Medulla oblongata (tissue), 1 donor: ENCODE measurements at regions not wholly inside any gene's neighbourhood (a gene's known extent, or its start where the extent isn't known, plus 50 kb on each side); places are given as distances from the start of the nearest gene placed in this dataset.
"Not testable (repeated sequence)": the region's sequence is repeated elsewhere in the genome, so short reads cannot be mapped to it uniquely, and the experiment has no call there.

Source experiments
- DNase-seq: peaks from one replicate; pipeline ENCODE4 v3.0.0-alpha.2; 2015; ENCODE audit errors: extremely low spot score

DNA sequence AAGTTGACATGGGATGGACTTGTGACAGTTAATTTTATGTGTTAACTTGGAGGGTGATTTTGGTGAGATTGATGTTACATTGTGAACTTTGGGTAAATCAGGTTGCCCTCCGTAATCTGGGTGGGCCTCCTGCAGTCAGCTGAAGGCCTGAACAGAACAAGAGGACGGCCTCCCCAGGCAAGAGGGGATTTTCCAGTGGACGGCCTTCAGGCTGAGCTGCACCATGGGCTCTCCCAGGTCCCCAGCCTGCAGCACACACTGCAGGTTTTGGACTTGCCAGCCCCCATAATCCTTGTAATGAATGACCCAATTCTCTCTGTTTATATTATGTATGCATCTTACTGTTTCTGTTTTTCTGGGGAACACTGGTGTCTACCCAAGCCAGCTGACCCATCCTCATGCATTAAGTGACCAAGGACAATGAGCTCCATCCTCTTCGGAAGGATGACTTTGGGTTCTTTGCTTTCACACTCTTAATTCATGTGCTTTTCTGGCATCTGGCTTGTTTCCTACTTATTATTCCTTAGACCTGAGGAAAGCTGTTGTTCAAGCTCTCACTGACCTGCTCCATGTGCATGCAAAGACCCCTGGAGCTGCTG, 64.2 kb downstream of the DACT2 start:
- DNase-seq = no peak

DNA sequence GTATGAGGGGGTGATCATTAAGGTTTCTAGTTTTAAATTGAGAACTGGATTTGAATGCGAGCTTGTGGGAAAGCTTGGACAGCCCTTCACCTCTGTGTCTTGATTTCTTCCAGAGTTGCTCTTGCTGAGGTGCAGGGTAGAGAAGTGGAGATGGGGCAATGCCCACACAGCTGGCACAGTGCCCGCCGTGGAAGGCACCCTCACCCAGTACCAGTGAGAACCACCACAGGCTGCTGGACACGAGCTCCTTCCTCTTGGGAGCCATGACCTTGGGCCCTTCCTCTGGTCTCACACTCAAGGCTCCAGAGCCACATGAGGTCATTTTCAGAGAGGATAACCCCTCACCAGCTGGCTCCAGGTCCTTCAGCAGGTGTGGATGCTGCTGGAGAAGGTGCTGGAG, 67.3 kb downstream of the DACT2 start:
- DNase-seq = no peak

DNA sequence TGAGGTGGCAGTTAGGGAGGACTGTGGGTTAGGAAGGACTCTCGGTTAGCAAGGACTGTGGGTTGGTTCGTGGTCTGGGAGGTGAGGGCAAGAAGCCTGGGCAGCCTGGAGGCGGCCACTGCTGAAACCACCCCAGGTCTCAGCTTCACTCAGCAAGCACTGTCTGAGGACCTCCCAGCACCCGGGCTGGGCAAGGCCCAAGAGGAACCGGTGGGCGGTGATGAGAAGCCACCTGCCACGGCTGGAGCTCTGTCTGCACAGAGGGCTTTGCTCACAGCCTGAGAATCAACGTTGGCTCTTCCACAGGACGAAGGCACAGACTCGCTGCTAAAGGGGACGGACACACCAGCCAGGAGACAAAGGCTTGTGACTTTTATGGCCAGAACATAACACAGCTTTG, 69.3 kb downstream of the DACT2 start:
- DNase-seq = no peak

DNA sequence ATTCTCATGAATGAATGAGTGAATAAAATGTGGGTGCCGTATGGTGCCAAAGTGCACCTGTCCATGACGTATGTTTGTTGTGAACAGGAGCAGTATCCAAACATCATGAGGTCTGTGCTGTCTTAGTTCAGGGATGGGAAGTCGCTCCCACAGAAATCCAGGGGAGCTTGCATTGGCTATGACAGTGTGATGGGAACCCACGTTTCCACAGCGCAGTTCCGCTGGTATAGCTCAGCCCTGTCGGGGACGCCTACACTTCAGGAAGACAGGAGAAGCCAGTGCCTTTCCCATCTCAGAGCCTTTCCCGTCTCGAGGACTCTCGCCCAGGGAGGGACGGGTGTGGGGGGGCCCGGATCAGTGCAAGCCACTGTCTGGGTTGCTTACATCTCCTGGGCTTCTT, 69.8 kb downstream of the DACT2 start:
- no peak for DNase-seq

DNA sequence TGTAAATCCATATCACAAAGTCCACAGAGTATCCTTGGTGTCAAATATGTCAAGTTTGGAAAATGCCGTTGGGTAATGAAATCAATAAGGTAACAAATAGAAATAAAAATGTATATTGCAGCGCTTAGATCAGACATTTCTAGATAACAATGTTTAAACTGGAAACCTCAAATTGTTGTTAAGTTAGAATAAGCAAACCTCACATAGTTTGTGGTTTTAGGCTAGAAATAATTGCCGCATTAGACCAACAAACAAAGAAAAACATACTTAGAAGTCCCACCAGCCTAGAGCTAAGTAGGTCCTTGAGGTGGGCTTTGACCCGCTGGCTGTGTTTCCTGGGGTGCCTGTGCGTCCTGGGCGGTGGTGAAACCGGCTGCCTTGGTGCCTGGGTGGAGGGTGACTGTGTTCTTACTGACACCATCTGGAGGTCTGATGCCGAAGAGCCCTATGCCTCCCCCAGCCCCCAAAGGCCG, 71.4 kb downstream of the DACT2 start:
- DNase-seq = no peak

DNA sequence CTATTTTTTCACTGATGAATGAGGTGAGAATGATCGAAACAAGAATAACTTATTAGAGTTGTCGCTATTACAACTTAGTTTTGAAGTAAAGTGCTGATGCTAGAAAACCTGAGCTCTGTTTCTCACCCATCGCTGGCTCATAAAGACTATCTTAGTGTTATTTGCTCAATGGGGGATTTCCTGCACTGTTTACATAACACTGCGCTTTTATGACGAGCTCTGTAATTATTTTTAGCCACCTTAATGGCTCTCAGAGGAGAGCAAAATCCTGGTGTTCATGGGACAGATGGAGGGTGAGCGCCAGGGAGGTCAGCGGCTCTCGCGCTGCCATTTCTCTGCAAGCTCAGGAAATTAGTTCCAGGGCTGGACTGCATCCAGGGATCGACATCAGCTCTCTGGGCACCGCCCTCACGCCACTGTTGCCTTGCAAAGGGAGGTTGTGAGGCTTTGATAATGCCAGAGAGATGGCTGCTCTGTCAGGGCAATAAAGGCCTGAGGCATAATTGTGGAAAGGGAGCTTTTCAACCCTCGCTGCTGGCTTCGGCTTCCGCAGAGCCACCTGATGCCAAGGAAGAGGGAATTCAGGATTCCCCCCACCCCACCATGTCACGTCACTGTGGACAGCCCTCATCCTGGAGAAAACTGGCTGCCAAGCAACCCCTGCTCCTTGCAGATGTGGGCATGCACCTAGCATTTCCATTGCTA, 72.0 kb downstream of the DACT2 start:
- DNase-seq = peak; percentile 33

DNA sequence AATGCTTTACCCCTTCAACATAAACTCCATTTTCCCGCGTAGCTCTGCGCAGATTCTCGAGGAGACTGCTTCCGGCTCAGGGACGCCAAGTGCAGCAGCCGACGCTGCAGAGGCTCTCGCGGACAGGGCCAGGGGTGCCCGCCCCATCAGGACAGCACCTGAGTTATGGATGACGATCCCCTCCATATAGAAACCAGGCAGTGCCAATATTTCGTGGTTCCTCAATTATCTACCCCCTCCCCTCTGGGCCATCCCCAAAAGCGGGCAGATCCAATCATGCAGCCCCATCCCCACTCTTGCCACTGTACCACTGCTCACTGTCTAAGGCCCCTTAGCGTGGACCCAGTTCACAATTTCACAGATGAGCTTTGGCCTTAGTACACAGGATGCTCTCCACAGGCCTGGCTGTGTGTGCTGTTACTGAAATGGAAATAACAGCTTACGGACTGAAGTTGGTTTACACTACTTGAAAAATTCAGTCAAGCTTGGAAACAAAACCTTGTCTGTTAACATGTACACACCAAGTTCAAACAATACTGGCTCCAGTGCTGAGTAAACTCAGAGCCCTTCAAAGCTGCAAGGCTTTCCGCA, 74.5 kb downstream of the DACT2 start:
- DNase-seq = peak; percentile 16

DNA sequence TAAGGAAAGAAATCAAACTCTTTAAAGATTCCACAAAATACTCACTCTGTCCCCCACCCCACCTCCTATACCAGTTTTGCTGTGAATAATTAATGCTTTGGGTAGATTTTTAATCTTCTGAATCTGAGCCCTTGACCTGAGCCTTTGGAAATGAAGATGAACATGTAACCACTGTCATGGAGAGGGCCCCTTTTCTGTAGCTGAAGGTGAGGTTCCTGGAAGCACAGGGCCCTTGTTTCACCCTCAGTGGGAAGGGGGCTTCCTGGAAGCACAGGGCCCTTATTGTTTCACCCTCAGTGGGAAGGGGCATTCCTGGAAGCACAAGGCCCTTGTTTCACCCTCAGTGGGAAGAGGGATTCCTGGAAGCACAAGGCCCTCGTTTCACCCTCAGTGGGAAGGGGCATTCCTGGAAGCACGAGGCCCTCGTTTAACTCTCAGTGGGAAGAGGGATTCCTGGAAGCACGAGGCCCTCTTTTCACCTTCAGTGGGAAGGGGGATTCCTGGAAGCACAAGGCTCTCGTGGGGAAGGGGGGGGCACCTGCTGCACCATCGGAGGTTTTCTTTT, 75.7 kb downstream of the DACT2 start:
- DNase-seq = no peak

DNA sequence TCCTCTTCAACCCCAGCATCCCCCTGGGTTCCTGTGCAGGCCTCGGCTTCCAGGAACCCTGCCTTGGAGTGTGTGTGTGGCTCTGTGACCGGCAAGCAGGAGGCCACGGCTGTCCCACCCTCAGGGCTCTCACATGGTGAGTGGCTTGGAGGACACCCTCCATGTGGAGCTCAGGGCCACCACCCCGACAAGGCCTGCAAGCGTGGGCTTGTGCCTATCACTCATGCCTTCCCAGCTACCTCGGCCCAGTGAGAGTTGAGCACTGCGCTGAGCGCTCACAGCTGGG, 76.7 kb downstream of the DACT2 start:
- no peak for DNase-seq

DNA sequence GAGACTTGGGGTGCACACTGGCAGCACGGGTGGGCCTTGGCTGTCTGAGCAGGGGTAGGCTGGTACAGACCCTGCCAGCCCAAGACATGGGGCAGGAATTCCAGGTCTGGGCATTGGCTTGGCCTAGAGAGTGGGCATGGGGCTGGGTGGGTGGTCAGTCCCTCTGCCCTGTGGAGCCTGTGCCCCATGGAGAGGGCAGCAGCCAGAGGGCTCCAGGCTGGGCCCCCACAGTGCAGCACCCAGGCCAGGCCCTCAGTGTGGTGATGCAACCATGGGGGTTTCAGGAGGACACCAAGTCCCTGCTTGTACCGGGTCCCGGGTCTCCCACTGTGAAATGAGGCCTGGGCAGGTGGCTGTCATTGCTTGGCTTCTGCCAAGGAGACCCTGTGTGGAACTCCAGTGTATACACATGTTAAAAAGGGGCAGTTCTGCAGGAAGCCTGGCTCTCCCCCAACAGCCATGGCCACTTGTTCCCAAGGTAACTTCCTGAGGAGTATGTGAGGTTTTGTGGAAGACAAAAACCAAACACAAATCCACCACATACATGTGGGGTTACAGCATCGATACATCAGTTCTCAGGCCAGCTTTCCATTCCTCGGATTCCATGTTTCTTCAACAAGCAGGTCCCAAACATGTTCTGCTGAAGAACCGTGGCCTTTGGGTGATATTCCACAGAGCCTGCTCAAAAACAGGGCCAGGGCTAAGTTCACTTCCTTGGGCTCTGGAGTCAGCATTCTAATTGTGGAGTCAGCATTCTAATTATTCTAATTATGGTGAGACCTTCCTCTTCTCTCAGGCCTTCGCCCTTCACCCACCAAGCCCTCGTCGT, 77.3 kb downstream of the DACT2 start:
- DNase-seq = no peak

DNA sequence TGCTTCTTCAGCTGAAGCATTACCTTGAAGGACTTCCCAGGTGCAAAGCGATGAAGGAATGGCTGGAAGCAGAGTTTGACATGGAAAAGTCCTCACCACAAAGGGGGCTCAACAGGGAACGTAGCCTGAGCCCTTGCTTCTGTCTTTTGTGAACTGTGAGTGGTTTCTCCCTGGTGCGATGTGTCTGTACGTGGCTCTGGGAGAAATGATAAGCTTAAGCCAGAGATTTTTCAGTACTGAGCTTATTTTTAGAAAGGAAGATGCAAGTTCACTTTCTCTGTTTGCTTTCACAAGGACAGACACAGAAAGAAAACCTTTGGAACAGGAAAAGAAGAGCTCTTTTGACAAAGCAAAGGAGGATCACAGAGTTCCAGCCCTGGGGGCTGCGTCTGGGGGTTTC, 79.4 kb downstream of the DACT2 start:
- no peak for DNase-seq

DNA sequence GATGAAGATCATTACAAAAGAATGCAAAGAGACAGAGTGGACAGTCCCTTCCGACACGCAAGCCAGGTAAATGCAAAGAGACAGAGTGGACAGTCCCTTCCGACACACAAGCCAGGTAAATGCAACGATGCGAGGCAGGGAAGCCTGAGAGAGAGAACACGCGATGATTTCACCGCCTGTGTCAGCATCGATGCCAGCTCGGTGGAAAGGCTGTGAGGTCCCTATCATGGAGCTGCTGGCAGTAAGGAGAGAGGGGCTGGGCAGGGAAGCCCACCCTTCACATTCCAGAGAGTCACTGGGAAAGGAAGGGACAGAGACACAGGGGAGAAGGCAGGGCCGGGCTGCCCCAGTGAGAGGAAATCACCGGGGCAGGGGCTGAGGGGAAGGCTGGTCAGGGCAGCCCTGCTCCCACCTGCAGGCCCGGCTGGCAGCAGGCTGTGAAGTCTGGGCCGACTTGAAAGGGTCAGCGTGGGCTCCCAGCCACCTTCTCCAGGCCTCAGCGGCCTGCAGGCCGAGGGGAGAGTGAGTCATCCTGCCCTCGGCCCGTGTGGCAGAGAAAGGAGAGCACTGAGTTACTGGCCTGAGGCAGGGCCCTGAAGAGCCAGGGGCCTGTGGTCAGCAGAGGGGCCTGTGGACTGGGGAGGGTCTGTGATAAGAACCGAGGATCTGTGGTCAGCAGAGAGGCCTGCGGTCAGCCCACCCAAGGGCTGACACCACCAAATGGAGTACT, 80.4 kb downstream of the DACT2 start:
- no peak for DNase-seq

DNA sequence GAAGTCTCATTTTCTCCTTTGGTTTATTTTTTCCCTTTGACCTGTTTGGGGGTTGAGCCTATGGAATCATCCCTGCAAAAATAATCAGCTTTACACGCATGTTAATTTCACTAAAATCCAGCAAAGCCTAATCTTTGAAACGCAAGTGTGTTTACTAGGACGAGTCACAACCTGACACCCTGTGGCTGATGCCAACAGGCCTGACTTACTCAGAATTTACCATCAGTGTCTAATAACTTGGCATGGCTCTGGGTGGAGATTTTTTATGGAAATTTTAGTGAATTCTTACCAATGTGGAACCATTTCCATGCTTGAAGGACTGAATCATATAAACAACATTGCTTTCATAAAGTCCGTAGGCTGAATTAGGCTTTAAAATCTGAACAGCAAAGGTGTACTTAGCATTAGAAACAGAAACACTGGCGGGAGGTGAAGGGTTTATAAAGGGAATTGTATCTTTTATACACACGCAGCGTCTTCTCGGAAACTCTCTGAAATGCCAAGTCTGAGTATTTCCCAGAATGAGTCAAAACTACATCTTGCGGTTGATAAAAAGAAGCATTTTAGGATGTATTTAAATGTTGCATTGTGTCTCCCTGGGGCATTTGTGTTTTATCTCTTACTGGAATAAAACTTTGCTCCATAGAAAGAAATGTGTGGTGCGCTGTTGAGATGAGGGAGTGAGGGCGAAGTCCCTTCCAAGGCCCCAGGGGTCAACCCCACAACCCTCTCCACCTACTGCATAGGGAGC, 81.2 kb downstream of the DACT2 start:
- no peak for DNase-seq

DNA sequence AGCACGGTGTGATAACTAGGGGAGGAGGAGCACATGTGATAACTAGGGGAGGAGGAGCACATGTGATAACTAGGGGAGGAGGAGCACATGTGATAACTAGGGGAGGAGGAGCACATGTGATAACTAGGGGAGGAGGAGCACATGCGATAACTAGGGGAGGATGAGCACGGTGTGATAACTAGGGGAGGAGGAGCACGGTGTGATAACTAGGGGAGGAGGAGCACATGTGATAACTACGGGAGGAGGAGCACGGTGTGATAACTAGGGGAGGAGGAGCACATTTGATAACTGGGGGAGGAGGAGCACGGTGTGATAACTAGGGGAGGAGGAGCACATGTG, 85.7 kb downstream of the DACT2 start:
- DNase-seq = not testable (repeated sequence)

DNA sequence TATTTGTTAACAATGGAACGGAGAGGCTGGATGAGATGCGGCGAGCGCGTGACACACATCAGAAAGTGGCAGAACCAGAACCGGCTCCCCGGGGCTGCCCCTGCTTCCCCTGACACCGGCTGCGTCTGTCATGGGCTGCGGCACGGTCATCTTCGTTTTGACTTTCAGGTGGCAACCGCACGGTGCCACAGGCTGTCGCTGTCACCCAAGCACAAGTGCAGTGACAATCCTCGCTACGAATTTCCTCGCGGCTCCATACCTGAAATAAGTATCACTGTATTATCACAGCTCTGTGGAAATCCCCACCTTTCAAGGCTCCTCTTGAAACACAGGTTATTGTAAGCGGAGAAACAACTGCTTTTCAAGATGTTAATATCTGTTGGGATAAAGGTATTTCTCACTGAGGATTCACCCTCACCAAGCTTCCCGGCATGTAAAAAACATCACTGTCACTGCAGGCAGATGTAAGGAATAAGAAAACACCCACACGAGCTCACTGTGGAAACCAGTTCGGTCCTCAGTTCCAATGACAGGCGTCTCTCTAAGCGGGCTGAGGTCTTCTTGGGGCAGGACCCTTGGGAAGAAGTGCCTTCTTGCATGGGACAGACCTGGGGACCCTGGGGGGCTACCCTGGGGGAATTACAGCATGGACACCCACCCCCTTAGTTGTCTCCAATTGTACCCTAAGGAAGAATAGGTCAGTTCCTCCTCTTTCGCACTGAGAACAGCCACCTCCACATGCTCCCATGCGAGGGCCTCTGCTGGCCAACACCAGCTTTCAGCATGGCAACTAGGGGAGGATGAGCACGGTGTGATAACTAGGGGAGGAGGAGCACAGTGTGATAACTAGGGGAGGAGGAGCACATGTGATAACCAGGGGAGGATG, 86.3 kb downstream of the DACT2 start:
- no peak for DNase-seq

DNA sequence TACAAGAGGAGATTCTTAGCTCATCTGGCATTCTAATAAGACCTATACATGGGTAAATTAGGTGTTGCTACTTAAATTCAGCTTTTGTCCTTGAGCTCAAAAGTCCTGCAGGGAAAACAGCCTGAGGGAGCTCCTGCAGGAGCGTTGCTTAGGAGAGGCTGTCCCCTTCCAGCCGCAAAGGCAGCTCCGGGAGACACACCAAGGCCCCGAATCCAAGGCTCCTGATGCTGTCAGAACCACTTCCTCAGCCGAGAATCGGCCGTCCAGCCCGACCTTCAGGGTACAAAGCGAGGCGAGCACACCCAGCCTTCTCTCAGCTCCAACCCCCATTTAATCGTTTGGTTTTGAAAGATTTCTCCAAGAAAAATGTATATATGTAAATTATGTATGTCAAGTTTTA, 87.0 kb downstream of the DACT2 start:
- DNase-seq = no peak

DNA sequence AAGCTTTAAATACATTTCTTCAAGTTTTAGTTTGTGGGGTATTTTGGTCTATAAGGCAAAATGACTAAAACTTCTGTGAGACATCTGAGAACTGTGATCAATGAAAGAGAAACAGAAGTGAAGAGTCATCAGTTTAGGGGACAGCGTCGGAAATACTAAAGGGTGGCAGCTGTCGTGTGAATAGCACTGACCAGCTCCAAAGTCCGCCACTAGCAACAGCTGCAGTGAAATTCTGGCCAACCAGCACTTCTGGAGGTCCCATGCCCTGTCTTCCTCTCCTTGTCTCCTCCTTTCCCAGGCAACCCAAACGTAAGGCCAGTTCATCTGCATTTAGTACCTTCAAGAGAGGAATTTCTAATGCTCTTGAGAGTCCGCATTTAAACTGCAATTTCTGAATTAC, 87.5 kb downstream of the DACT2 start:
- DNase-seq = peak; percentile 43

DNA sequence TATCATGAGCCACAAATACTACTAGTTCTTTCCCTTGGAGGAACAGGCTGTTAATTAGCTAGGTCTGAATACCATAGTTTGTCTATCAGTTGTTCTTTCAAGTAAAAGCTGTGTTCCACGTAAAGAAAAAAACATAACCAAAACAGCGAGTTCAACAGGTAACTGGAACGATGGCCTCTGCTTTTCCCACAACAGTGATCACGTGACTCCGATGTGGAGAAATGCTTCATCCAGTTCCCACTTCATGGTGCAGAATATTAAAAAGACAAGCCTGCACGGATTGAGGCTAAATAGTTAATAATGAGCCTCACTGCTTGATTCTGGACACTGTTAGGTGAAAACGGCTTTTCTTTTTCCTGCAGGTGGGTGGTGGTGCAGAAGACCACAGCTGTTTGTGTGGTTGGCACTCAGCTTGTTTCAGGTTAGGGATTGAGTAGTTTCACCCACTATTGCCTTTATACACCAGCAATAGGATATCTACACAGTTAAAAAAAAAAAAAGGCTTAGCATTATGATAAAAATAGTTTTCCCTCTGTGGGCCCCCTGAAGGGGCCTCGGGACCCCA, 88.1 kb downstream of the DACT2 start:
- peak; percentile 35 for DNase-seq

DNA sequence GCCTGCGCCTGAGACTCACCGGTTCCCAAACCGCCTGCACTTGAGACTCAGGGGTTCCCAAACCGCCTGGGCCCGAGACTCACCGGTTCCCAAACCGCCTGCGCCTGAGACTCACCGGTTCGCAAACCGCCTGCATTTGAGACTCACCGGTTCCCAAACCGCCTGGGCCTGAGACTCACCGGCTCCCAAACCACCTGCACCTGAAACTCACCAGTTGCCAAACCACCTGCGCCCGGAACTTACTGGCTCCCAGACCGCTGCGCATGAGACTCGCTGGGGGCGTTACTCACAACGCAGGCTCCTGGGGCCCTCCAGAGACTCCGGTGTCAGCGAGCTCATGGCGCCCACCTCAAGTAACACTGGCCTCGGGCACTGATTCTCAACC, 90.2 kb downstream of the DACT2 start:
- DNase-seq = no peak
